Fibroblast of the aortic adventitia (primary cell): ENCODE measurements at regions not wholly inside any gene's neighbourhood (a gene's known extent, or its start where the extent isn't known, plus 50 kb on each side); places are given as distances from the start of the nearest gene placed in this dataset.

Experiments
- DNase-seq: peaks from one replicate; pipeline ENCODE4 v3.0.0-alpha.2; 2010; ENCODE audit warnings: low read depth
- H3K4me3 ChIP-seq: 2 replicates; pipeline ENCODE4 v1.5.1; 2011; ENCODE audit warnings: low read depth, mild to moderate bottlenecking, control low read depth, low read length, moderate library complexity
- CTCF ChIP-seq: IDR thresholded peaks from 2 replicates; pipeline ENCODE4 v1.5.1; 2011; ENCODE audit warnings: mild to moderate bottlenecking, low read length, control low read depth, inconsistent platforms; ENCODE audit not compliant: insufficient read depth

DNA sequence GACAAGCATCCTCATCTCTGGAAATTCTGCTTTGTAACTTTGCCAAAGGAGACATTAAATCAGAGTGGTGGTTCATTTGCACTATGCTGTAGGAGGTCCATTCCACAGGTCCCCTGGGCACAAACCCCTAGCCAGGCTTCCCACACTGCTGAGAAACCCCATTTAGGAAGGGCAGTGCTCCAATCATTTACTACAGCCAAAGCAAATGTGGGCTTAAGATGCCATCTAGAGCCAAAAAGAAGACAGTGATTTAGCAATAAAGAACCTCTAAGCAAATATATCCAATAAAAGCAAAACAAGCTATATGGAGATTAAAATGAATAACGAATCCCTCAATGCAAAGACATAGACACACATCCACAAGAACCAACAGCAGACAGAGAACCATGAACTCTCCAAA is 129.0 kb upstream of the ALDH1B1 start:
- H3K4me3 ChIP-seq = no peak overlapping the region
- peak; percentile 29 for TF ChIP-seq CTCF
- peak; percentile 60 for DNase-seq

DNA sequence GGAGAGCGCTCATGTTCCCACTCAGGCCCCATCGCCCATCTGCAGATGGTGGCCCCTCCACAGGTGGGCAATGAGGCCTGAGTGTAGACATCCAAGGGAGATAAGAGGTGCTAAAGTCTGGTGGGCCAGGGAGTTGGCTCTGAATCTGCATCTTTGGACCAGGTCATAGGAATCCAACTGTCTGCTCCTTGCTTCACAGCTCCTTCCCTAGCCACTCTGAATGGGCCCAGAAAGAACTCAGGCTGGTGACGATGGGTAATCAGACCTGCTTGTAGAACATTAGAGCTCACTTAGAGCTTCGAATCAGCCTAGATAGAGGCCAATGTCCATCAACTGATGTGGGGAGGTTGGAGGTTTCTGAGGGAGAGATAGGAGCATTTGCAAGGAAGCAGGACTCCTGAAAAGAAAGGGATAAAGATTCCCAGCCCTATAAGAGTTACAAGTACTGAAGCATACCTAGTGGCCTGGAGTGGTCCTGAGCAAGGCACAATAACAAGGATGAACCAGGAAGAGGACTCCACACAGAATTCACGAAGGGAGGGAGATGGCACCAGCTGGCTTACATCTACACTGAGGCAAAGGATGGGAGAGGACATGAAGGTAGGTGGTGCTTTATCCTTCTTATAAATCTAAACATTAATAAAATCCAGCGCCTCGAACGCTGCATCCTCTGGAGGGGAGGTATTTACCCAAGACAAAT is 132.8 kb upstream of the ALDH1B1 start:
- H3K4me3 ChIP-seq = no peak overlapping the region
- DNase-seq = no peak
- TF ChIP-seq CTCF = no peak

DNA sequence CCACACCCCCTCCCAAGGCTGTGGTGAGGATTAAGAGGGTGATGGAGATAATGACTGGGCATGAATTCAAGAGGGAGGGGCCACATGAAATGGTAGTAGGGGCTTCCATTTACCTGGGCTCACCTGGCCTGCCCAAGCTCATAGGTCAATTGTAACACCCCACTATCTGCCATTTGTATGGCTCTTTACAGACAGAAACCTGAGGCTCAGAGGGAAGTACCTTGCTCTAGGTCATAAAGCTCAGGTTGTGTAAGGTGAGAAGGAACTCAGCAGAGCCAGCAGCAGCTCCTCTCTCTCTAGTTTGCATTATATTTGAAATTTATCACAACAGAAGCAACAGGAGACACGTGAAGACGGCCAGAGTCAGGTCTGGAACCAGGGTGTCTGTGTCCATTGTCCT is 133.4 kb upstream of the ALDH1B1 start:
- TF ChIP-seq CTCF = no peak
- H3K4me3 ChIP-seq = no peak overlapping the region
- no peak for DNase-seq

- no peak for DNase-seq
- no peak overlapping the region for H3K4me3 ChIP-seq
- no peak for TF ChIP-seq CTCF
These were observed 134.8 kb upstream of the ALDH1B1 start for GRCh38 chr9:38257626-38258215.

DNA sequence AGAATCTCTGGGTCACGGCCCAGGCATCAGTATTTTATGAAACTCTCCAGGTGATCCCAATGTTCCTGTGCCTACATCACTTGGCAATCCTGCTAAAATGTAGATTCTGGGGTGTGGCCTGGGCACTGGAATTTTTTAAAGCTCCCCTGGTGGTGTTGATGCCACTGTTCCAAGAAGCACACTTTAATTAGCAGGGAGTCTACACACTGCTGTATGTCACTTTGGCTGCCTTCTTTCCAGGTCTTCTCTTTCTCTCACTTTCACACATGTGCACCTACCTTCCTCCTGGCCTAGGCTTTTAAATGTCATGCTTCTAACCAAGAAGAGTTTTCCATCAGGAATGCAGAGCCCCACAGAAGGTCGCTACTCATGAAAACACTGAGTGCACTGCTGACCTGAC is 136.0 kb upstream of the ALDH1B1 start:
- no peak overlapping the region for H3K4me3 ChIP-seq
- no peak for TF ChIP-seq CTCF
- DNase-seq = no peak

- no peak overlapping the region for H3K4me3 ChIP-seq
- DNase-seq = no peak
- no peak for TF ChIP-seq CTCF
These were observed 136.9 kb upstream of the ALDH1B1 start for GRCh38 chr9:38255599-38255998.
